ENCODE measurements at regions not wholly inside any gene's neighbourhood (a gene's known extent, or its start where the extent isn't known, plus 50 kb on each side); places are given as distances from the start of the nearest gene placed in this dataset.

- DNase-seq: no peak
Observed at GRCh38 chr16:86356804-86357203, 153.5 kb upstream of the FOXF1 start.

- DNase-seq: no peak
Observed at GRCh38 chr16:86357303-86357702, 153.0 kb upstream of the FOXF1 start.

GRCh38 chr16:86357950-86358349 is 152.4 kb upstream of the FOXF1 start:
- no peak for DNase-seq

GRCh38 chr16:86359571-86359970 is 150.8 kb upstream of the FOXF1 start:
- DNase-seq: no peak

DNA sequence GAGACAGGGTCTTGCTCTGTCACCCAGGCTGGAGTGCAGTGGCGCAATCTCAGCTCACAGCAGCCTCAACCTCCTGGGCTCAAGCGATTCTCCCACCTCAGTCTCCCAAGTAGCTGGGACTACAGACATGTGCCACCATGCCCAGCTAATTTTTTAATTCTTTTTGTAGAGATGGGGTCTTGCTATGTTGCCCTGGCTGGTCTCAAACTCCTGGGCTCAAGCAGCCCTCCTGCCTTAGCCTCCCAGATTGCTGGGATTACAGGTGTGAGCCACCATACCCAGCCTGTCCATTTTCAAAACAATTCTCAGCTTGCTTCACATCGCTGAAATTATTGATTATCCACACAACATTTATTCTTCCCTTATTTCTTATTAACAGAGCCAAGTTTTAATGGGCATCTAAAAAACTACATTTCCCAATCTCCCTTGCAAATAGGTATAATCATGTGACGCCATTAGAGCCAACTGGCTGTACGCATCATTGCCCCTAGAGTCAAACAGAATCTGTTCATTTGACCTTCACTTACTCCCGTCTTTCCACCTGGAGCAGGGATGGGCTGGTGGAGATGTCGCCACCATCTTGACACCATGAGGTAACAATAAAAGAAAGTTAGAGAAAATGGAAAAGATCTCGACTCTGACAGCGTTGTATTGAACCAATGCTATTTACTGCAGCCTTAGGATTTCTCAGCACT is 148.0 kb upstream of the FOXF1 start:
- DNase-seq: no peak

DNA sequence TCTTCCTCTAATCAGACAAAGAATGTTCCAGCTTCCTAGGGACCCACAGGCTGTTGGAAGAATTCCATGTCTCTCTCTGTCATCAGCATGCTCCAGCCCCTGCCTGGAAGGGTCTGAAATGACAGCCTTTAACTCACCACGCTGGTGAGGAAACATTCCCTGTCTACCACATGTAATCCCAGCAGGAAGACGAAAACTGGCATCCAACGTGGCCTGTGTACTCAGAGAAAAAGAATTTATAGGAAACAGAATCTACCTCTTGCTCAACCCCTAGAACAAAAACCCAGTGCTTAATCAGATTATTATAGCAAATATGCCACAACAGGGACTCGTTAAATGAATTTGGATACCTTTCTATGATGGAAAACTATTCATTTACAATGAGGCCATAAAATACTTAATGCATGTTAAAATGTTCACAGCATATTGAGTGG is 147.3 kb upstream of the FOXF1 start:
- DNase-seq: no peak

GRCh38 chr16:86363836-86364618 is 146.3 kb upstream of the FOXF1 start:
- no peak for DNase-seq

DNA sequence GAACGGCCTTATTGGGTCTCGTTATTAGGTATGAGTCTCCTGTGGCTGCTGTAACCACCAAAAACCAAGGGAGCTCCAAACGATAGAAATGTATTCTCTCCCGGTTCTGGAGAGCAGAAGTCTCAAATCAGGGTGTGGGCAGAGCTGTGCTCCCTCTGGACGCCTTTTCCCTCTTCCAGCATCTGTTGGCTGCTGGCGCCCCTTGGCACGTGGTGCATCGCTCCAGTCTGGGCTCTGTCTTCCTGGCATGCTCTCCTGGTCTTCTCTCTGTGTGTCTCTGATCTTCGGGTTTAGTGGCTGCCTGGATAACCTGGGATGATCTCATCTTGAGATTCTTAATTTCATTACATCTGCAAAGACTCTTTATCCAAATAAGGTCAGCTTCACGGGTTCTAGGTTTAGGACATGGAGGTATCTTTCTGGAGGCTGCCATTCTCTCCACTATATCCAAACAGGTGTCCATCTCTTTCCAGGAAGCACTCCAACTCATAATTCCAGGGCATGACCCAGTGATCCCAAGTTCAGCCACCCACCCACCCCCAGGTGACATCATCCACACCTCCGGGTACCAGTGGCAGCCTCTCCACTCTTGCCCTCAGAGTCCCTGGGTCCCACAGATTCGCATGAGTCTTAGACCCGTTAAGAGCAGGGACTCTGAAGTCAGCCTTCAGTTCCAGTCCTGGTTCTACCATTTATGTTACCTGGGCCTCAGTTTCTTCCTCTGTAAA is 145.5 kb upstream of the FOXF1 start:
- no peak for DNase-seq

- DNase-seq: no peak
Observed at GRCh38 chr16:86365513-86366273, 144.6 kb upstream of the FOXF1 start.

- no peak for DNase-seq
Observed at GRCh38 chr16:86366481-86366880, 143.8 kb upstream of the FOXF1 start.

GRCh38 chr16:86367291-86368072 is 142.8 kb upstream of the FOXF1 start:
- DNase-seq: no peak

GRCh38 chr16:86368261-86368660 is 142.1 kb upstream of the FOXF1 start:
- no peak for DNase-seq

DNA sequence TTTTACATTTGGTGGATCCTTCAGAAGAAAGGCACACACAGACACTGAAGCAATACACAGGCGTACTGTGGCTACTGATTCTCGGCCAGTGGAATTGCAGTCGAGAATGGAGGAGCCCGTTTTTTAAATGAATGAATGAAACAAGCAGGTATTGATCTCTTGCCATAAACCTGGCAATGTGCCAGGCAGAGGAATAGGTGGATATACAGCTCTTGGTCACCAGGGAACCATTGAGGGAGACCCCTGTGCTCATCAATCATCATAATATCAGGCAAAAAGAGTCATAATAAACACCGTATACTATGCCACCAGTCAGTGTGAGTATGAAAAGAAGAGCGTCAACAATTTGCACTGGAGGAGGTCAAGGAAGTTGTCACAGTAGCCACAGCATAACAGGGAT is 140.3 kb upstream of the FOXF1 start:
- no peak for DNase-seq

DNA sequence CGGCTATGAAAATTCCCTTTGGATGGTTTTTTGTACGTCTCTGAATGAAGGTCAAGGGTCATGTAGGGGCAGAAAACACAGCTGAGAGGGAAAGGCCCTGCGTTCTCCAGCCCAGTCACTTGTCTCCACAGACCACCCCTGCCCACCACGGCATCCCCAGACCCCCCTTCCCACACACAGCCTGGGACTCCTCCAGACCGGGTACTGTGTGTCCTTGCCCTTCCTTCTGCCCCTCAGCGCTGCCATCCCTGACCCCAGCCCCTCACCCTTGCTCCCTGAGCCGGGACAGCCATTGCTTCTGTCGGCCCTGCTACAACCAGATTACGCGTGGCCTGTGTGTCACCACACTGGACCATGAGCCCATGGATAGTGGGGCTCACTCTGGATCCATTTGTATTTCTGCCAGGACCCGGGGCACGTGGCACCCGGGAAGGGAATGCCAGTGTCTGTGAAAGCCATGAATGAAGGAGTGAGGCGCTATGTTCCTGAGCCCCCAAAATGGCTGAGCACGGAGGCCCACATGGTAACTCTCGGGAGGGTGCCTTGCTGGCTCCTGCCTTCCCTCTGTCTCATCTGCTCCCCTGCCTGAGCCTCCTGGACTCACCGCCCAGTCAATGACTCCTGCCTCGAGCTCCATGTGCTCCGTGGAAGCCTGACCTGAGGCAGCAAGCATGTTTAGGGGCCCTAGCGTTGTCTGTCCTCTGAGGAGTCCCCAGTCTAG is 139.1 kb upstream of the FOXF1 start:
- no peak for DNase-seq

GRCh38 chr16:86372193-86372592 is 138.1 kb upstream of the FOXF1 start:
- DNase-seq: no peak

DNA sequence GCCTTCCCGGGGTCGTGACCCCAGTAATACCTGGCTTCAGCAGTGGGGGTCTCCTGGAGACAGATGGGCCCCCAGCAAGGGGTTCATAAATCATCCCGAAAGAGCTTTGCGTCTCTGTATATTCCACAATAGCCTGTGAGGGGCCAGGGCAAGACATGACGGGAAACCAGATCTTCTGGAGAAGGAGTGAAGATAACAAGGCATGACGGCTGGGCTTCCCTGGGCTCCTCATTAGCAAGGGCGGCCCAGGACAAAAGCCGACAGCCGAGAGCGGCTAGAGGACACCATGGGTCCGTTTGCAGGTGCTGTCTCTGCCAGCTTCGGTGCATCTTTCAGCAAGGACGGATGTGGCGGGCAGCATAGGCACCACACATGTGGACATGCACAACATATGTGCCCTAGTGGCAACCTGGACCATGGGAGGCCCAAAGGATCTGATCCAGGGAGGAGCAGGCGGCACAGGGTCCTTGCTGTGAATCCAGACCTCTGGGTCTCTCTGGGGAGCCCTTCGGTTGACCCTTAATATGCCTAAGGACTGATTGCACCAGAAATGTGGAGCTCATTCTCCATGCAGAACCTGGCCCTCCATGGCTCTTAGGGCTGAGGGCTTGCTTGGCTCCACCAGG is 136.9 kb upstream of the FOXF1 start:
- no peak for DNase-seq

DNA sequence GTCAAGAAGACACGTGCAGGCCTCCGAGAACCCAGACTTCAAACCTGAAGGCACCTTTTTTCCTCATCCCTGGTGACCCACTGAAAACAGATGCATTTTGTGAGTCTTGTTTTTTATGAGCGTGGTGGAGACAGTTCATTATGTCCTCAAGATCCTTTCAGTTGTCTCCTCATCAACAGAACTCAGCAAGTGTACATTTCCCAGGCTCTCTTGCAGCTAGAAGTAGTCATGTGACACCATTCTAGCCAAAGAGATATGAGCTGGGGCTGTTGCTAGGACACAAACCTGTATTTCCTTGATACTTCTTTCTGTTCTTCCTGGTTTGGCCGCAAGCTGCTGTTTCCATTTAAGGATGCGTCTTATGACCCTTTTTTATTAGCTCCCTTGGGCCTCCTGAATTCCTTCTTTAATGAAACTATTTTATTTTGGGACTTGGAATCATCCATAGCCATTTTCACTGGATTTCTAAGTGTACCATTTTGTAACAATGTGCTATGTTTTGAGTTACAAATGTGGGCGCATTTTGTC is 135.7 kb upstream of the FOXF1 start:
- DNase-seq: no peak

GRCh38 chr16:86375364-86375763 is 135.0 kb upstream of the FOXF1 start:
- DNase-seq: no peak

DNA sequence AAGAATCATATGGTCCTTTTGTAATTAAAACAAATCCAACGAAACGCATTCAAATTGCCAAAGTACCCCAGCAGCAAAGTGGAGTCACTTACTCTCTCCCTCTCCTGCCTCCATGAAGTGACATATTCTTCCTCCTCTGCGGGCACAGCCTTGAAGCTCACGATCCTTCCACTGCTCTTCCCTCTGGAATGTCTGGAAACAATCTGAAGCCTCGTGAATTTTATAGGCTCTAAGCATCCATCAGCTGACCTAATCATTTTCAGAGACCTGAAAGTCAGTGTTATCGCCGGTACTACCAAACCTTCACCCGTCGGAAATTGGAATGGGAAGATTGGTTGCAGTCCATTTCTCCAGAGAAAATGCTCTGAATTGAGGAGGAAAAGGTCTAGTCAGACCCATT is 134.5 kb upstream of the FOXF1 start:
- no peak for DNase-seq

DNA sequence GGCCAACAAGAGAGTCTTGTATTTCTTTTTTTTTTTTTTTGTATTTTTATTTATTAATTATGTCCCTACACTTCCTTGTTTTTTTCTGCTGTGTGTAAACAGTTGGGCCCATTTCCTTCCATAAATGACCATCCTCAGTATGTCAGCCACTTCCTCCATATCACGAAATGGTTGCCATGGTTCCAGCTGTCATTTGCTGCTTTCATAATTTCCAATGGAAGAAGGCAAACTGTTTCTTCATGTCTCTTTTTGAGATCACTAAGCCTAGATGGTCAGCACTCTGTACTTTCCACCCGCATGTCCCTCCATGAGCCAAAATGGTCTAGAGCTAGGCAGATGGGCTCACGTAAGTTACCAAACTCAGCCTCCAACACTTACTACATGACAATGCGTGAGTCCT is 133.5 kb upstream of the FOXF1 start:
- no peak for DNase-seq

Data from NCI-H510A treated with DMSO at 0.1 percent for 48 hours (cell line).